Astrocyte (in vitro differentiated cells and primary cell): ENCODE measurements at regions not wholly inside any gene's neighbourhood (a gene's known extent, or its start where the extent isn't known, plus 50 kb on each side); places are given as distances from the start of the nearest gene placed in this dataset.

ENCODE experiments used
- CTCF ChIP-seq: IDR thresholded peaks from 2 replicates; pipeline ENCODE4 v1.5.1; 2011; ENCODE audit warnings: low read depth, mild to moderate bottlenecking, inconsistent platforms, low read length, moderate library complexity; ENCODE audit not compliant: insufficient read depth
- EZH2 ChIP-seq: IDR thresholded peaks from 2 replicates; pipeline ENCODE4 v1.6.1; 2012; ENCODE audit warnings: mild to moderate bottlenecking, low read length, inconsistent platforms; ENCODE audit not compliant: insufficient read depth

GRCh38 chr14:42241101-42241500 lies 634.4 kb downstream of the LRFN5 start:
- TF ChIP-seq CTCF (no peak), EZH2 (no peak)
